NCI-H146 (cell line): ENCODE measurements at regions not wholly inside any gene's neighbourhood (a gene's known extent, or its start where the extent isn't known, plus 50 kb on each side); places are given as distances from the start of the nearest gene placed in this dataset.
"Not testable (repeated sequence)": the region's sequence is repeated elsewhere in the genome, so short reads cannot be mapped to it uniquely, and the experiment has no call there.

Source experiments
- DNase-seq: peaks from one replicate; lab custom pipeline; 2025; lab: John Stamatoyannopoulos, UW

DNA sequence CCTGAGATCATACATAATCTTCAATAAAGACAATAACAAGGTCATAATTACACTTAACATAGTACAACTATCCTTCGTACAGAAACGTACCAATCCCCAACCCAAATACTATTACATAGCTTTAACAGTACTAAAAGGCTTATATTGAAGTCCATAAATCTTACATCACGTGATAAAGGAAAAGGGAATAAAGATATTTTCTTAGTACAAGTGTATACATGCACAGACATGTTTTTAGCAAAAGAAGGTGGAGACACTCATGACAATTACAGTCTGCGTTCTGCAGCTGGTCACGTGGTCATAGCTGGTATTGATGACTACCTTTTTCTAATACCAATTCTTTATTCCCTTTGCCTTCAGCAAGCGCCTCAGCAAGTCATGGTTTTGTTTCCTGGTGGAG is 464.5 kb upstream of the SLITRK5 start:
- DNase-seq = no peak

GRCh38 chr13:87207280-87208003 is 463.7 kb upstream of the SLITRK5 start:
- no peak for DNase-seq

- no peak for DNase-seq
Measured at GRCh38 chr13:87208636-87209035, 462.5 kb upstream of the SLITRK5 start.

- DNase-seq = no peak
Measured at GRCh38 chr13:87234981-87235380, 436.2 kb upstream of the SLITRK5 start.

DNA sequence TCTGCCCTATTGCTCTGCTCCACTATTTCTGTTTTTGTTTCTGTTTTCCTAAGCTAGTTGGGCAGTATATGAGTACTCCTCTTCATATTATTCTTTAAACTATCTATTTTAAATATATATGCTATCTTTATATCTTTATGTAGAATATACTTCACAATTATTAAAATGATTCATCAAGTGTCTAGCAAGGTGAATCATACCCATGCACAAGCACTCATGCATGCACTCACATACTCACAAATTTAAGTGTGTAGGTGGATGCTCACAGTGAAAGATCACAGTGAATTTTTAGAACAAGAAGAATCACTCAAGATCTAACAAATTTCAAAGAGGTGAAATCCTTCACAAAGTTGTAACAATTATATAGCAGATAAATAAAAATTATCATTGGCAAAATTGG is 435.6 kb upstream of the SLITRK5 start:
- DNase-seq = no peak

GRCh38 chr13:87244256-87244890 is 426.8 kb upstream of the SLITRK5 start:
- no peak for DNase-seq

- DNase-seq = not testable (repeated sequence)
Measured at GRCh38 chr13:87249847-87250246, 421.3 kb upstream of the SLITRK5 start.

DNA sequence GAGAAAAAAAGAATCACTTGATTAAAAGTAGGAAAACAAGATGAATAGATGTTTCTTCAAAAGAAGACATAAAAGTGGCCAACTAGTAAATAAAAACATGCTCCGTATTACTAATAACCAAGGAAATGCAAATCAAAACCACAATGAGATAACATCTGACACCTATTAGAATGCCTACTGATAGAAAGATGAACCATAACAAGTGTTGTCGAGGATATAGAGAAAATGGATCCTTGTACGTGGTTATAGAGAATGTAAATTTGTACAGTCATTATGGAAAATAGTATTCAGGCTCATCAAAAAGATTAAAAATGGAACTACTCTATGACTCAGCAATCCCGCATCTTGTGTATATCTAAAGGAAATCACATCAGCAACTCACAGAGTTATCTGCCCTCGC is 415.8 kb upstream of the SLITRK5 start:
- no peak for DNase-seq

DNA sequence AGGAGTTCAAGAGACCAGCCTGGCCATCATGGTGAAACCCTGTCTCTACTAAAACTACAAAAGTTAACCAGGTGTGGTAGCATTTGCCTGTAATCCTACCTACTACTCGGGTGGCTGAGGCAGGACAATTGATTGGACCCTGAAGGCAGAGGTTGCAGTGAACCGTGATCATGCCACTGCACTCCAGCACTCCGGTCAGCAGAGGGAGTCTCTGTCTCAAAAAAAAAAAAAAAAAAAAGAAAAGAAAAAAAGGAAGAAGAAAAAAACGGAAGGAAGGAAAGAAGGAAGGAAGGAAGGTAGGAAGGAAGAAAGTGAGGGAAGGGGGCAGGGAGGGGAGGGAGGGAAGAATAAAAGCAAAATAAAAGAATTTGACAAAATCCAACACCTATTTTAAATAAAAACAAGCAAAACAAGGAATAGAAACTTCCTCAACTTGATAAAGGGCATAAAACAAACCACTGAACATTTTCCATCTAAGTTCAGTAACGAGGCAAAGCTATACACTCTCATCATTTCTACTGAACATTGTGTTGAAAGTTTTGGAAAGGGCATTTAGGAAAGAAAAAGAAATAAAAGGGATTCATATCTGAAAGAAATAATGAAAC is 411.6 kb upstream of the SLITRK5 start:
- DNase-seq = peak; percentile 35

DNA sequence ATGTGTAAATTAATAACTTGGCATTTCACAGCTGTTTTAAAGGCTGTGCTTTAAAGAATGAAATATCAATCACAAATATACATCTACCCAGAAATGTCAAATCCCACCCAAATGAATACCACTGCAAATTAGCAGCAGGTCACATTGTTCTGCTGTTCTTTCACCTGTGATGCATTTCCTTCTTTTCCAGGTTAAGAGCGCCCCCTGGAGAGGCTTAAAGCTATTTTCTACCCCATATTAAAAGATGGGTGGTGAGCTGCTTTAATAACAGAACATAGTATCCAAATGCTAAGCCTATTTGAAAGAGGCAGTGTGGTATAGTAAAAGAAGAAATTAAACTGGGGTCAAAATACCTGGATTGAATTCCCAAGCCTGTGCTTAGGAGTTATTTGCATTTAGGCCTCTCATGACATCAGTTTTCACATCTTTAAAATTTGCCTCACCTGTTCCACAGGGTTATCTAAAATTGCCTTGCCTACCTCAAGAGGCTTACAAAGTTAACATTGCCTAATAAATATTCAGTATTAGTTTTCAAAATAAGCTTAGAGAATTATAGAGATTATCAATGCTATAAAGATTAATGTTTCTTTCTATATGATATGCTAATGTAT is 396.9 kb upstream of the SLITRK5 start:
- peak; percentile 78 for DNase-seq

- no peak for DNase-seq
Measured at GRCh38 chr13:87280139-87280538, 391.0 kb upstream of the SLITRK5 start.

DNA sequence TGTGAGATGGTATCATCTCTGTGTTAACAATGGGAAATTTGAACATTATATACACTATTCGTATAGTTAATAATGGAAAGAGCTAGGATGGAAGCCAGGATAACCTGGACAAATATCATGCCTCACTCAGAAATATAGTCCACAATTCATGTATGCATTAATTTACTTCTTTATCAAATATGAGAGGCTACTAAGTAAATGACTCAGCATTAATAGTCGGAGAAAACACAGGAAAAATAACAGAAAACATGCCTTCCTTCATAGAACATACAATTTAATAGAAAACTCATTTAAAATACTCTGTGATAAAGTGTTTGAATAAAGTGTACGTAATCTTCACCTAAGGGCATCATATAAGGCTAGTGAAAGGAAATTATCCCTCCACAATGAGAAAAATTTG is 383.4 kb upstream of the SLITRK5 start:
- no peak for DNase-seq

GRCh38 chr13:87295636-87296035 is 375.5 kb upstream of the SLITRK5 start:
- no peak for DNase-seq

DNA sequence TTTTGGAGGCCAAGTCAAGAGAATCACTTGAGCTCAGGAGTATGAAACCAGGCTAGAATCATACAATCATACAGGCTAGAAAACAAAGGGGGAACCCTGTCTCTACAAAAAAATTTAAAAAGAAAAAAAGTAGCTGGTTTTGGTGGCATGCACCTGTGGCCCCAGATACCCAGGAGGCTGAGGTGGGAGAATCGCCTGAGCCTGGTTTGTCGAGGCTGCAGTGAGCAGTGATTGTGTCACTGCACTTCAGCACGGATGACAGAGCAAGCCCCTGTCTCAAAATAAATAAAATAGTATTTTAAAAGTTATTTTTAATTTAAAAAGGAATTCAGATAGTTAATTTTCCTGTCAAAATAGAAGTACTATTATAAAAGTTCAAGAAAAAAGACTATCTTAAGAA is 369.1 kb upstream of the SLITRK5 start:
- no peak for DNase-seq

DNA sequence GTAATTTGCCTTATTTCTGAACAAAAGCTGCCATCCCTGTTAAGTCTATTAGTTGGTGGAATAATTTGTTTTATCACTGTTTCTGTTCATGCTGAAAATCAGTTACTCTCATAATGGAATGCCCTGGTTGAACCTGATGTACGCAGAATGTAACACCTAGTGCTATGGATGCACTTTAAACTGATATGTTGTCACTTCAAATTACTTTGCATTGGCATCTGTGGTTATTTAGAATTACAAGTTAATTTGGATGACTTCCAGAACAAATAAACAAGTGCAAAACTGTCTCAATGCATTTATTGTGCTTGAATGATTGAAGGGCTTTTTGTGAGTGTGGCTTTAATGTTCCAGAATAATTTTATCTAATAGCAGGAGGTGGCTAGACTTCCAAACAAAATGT is 368.2 kb upstream of the SLITRK5 start:
- DNase-seq = no peak

GRCh38 chr13:87311165-87311564 is 360.0 kb upstream of the SLITRK5 start:
- DNase-seq = no peak

DNA sequence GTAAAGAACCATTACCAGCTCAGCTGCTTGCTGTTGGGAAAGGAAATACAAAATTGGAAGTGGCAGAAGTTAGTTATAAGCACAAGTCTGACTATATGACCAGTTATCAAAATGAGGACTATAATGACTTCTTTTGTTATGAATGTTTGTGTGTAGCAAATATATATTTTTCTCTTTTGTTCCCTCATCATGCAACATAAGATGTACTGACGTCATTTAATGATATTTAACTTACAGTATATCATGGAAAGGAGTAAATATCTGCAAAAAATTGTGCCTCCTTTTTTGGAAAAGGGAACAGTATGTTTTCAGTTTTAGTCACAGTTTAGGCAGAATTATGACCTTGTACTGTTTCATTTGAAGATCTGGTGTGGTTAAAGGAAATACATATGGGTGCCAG is 356.3 kb upstream of the SLITRK5 start:
- DNase-seq = no peak

- no peak for DNase-seq
Measured at GRCh38 chr13:87322386-87322785, 348.8 kb upstream of the SLITRK5 start.

DNA sequence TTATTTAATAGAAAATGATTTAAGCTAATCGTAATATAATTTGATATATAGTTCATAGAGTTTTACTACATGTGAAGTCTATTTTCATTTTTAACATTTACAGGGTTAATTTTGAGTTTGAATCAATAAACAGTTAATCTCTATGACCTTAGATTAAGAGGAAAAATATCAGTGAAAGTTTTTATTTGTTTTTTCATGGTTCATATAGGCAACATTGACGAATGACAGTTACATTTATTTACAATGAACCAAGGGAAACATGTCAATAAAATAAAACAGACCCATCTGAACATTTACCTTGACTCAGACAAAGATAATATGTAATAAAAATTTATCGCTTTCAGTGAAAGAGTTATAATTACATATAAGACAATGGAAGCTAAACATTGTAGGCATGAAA is 346.6 kb upstream of the SLITRK5 start:
- DNase-seq = no peak

DNA sequence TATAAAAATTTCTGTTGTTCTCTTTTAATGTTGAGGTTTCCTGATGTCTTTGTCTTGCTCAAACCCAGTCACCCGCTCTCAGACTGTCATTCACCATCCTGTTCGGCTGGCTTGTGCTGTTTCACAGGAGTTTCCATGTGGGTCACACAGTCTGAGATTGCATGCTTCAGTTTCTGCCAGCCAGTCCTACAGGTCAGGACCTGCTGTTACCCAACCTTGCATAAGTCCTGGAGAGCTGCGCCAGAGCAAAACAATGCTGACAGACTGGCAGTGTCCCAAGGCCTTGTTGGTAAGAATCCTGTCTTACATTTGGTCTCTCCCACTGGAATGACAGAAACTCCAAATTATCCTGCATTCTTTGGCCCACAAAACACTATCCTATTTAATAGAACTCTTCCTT is 340.0 kb upstream of the SLITRK5 start:
- DNase-seq = no peak

DNA sequence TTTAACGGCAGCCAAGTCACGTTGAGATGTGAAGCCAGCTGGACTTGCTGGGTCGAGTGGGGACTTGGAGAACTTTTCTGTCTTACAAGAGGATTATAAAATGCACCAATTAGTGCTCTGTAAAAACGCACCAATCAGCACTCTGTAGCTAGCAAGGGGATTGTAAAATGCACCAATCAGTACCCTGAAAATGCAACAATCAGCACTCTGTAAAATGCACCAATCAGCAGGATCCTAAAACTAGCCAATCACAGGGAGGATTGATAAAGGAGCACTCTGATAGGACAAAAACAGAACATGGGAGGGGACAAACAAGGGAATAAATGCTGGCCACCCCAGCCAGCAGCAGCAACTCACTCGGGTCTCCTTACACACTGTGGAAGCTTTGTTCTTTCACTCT is 337.6 kb upstream of the SLITRK5 start:
- no peak for DNase-seq

DNA sequence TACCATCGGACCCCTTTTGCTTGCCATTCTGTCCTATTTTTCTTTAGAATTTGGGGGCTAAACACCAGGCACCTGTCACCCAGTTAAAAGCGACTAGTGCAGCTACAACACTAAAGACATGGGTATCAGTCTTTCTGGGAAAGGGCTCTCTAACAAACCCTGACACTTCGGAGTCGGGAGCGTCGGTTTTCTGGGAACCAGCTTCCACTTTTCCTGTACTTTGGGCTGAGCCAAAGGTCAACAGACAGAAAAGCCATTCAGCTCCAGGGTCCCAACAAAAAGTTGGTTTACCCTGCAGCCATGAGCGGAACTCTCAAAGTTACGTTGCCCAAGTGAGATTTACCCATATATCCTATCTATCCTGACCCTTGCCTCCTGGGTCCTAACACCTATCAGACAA is 337.0 kb upstream of the SLITRK5 start:
- DNase-seq = no peak

DNA sequence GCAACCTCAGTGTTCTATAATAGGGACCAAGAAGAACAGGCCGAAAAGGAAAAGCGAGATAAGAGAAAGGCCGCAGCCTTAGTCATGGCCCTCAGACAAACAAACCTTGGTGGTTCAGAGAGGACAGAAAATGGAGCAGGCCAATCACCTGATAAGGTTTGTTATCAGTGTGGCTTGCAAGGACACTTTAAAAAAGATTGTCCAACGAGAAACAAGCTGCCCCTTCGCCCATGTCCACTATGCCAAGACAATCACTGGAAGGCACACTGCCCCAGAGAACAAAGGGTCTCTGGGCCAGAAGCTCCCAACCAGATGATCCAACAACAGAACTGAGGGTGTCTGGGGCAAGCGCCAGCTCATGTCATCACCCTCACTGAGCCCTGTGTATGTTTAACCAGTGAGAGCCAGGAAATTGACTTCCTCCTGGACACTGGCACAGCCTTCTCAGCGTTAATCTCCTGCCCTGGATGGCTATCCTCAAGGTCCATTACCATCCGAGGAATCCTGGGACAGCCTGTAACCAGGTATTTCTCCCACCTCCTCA is 334.8 kb upstream of the SLITRK5 start:
- DNase-seq = not testable (repeated sequence)
